B cell (primary cell): ENCODE measurements at regions not wholly inside any gene's neighbourhood (a gene's known extent, or its start where the extent isn't known, plus 50 kb on each side); places are given as distances from the start of the nearest gene placed in this dataset.

Source experiments
- ATAC-seq: fragments of 200-7000 bp; cut with Tn5 transposase; one replicate; pipeline ENCODE4 v1.10.0; 2021; ENCODE audit warnings: low read depth, mild to moderate bottlenecking, moderate number of reproducible peaks, moderate library complexity
- CTCF ChIA-PET: fragments of 350-600 bp; sonication (Branson Sonifier 250); formaldehyde crosslinking; loops from one replicate; lab custom pipeline; 2021; ENCODE audit warnings: antibody characterized with exemption, inconsistent platforms; lab: Charles Lee
- POLR2A ChIA-PET: fragments of 350-600 bp; sonication (Branson Sonifier 250); formaldehyde crosslinking; loops from one replicate; lab custom pipeline; 2021; ENCODE audit warnings: antibody characterized with exemption; lab: Charles Lee
- DNase-seq: peaks from one replicate; pipeline ENCODE4 v3.0.0; 2013
- H2AFZ ChIP-seq: 2 replicates; pipeline ENCODE4 v1.6.1; 2012; ENCODE audit warnings: mild to moderate bottlenecking, low read depth, low read length; ENCODE audit not compliant: insufficient read depth, poor library complexity, severe bottlenecking
- H3K27ac ChIP-seq, 2 donors: 1 replicate in 1 of 2; 2 replicates in 1 of 2; pipeline ENCODE4 v1.5.1; 2012 to 2013; ENCODE audit warnings: low read length in 2 of 2, mild to moderate bottlenecking in 2 of 2, moderate library complexity in 1 of 2
- H3K27me3 ChIP-seq, 4 experiments: fragments of 200-600 bp in 1 of 4; sonication (generic) in 1 of 4; replicated peaks in 1 of 4; 1 replicate in 2 of 4; 2 replicates in 2 of 4; pipeline versions ENCODE4 v1.6.1 to v1.7.0; 2013 to 2016; ENCODE audit warnings: low read length in 3 of 4, mild to moderate bottlenecking in 2 of 4, mixed read lengths in 1 of 4, moderate library complexity in 1 of 4; ENCODE audit not compliant: insufficient read depth in 4 of 4, control insufficient read depth in 3 of 4; ENCODE audit errors: control extremely low read depth in 1 of 4
- H3K36me3 ChIP-seq, 2 experiments: replicated peaks in 1 of 2; 1 replicate in 1 of 2; 2 replicates in 1 of 2; pipeline versions ENCODE4 v1.6.1 to v1.7.1; 2013; ENCODE audit warnings: low read length in 1 of 2; ENCODE audit not compliant: insufficient read depth in 2 of 2, control insufficient read depth in 1 of 2; ENCODE audit errors: control extremely low read depth in 1 of 2, extremely low read depth in 1 of 2
- H3K4me1 ChIP-seq, 2 donors: fragments of 200-600 bp in 1 of 2; sonication (generic) in 1 of 2; 1 replicate in 1 of 2; 2 replicates in 1 of 2; pipeline versions ENCODE4 v1.5.1 to v1.6.1; 2013 to 2017; ENCODE audit warnings: low read length in 2 of 2; ENCODE audit not compliant: control insufficient read depth in 2 of 2, insufficient read depth in 2 of 2
- H3K4me2 ChIP-seq: replicated peaks from 2 replicates; pipeline ENCODE3; 2012; ENCODE audit warnings: mild to moderate bottlenecking, low read depth, low read length; ENCODE audit not compliant: poor library complexity, severe bottlenecking
- H3K4me3 ChIP-seq, 5 experiments: fragments of 200-600 bp in 1 of 5; sonication (generic) in 1 of 5; 1 replicate in 3 of 5; 2 replicates in 2 of 5; pipeline versions ENCODE4 v1.5.1 to v1.7.0; 2011 to 2016; ENCODE audit warnings: low read length in 4 of 5, mild to moderate bottlenecking in 4 of 5, low read depth in 2 of 5, control low read depth in 1 of 5, moderate library complexity in 1 of 5; ENCODE audit not compliant: insufficient read depth in 1 of 5; ENCODE audit errors: control extremely low read depth in 1 of 5, extremely low read depth in 1 of 5
- H3K79me2 ChIP-seq: fragments of 200-600 bp; sonication (generic); one replicate; pipeline ENCODE4 v1.6.0; 2016; ENCODE audit warnings: low read length; ENCODE audit not compliant: control insufficient read depth, insufficient read depth
- H3K9ac ChIP-seq: fragments of 200-600 bp; sonication (generic); 2 replicates; pipeline ENCODE4 v1.6.1; 2017; ENCODE audit warnings: mild to moderate bottlenecking, low read length, moderate library complexity
- H3K9me3 ChIP-seq, 3 donors: one replicate each; pipeline versions ENCODE4 v1.6.1 to v1.7.1; 2013; ENCODE audit warnings: low read length in 2 of 3; ENCODE audit not compliant: control insufficient read depth in 2 of 3, insufficient read depth in 1 of 3; ENCODE audit errors: control extremely low read depth in 1 of 3
- H4K20me1 ChIP-seq: 2 replicates; pipeline ENCODE4 v1.6.0; 2012; ENCODE audit warnings: mild to moderate bottlenecking, low read length; ENCODE audit not compliant: insufficient read depth, control insufficient read depth, poor library complexity, severe bottlenecking
- H3K27ac Mint-ChIP-seq: one replicate; pipeline ENCODE4 v1.8.0; 2021; ENCODE audit warnings: mixed read lengths
- H3K27me3 Mint-ChIP-seq: one replicate; pipeline ENCODE4 v1.8.0; 2021; ENCODE audit warnings: mixed read lengths
- H3K4me1 Mint-ChIP-seq: one replicate; pipeline ENCODE4 v1.8.0; 2021; ENCODE audit warnings: mixed read lengths
- H3K4me3 Mint-ChIP-seq: one replicate; pipeline ENCODE4 v1.8.0; 2021; ENCODE audit warnings: mixed read lengths
- H3K9me3 Mint-ChIP-seq: one replicate; pipeline ENCODE4 v1.8.0; 2022; ENCODE audit warnings: mixed read lengths; ENCODE audit not compliant: insufficient read depth
- EZH2 ChIP-seq: IDR thresholded peaks from 2 replicates; pipeline ENCODE4 v1.6.1; 2012; ENCODE audit warnings: borderline replicate concordance, low read depth, mild to moderate bottlenecking, moderate library complexity, low read length; ENCODE audit not compliant: insufficient read depth, poor library complexity, severe bottlenecking
- WGBS: methylation state at CpG from one replicate; pipeline ENCODE4 v1.1.5; 2013; ENCODE audit warnings: missing lambda C conversion rate; ENCODE audit not compliant: insufficient coverage; 5-methylcytosine and 5-hydroxymethylcytosine counted together
- intact Hi-C: fragments of 100-400 bp; cut with micrococcal nuclease; formaldehyde crosslinking; loops from one replicate; pipeline ENCODE4 v1.10.0; 2022
- TF ChIP-seq, protein P1 (sequence below): fragments of 200-600 bp; IDR thresholded peaks from one replicate; pipeline ENCODE4 v1.8.0; 2022; ENCODE audit warnings: antibody characterized with exemption, mild to moderate bottlenecking

DNA sequence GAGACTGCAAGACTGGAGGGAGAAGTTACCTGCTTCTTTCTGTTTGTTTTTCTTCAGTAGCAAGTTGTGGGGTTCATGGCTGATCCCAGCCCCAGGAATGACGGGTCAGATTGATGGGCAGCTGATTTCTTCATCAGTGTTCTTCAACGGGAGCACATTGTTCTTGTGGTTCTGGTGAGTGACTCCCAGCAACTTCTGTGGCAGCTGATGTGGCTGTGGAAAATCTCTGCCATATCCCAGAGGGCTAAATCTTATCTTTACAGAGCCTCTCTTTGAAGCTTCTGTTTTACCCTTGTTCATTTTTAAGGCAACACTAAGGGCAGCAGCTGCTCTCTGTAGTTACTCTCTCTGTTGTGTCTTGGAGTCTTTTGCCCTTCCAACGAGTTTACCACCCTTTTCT, 710.3 kb downstream of the PRELID2 start:
- intact Hi-C loops = no loop called here
- CTCF ChIA-PET = no interaction called here
- Histone ChIP-seq H3K36me3 (no peaks in the 10 kb centered on the region), H3K79me2 (no peaks in the 10 kb centered on the region), H4K20me1 (no peaks in the 10 kb centered on the region), H3K27ac (no peak overlapping the region), H3K9ac (no peak overlapping the region), H3K4me3 (no peak overlapping the region), H3K27me3 (no peaks in the 10 kb centered on the region), H2AFZ (no peak overlapping the region), H3K9me3 (no peaks in the 10 kb centered on the region), H3K4me1 (no peaks in the 10 kb centered on the region), H3K4me2 (no peak overlapping the region)
- TF ChIP-seq, protein P1, sequence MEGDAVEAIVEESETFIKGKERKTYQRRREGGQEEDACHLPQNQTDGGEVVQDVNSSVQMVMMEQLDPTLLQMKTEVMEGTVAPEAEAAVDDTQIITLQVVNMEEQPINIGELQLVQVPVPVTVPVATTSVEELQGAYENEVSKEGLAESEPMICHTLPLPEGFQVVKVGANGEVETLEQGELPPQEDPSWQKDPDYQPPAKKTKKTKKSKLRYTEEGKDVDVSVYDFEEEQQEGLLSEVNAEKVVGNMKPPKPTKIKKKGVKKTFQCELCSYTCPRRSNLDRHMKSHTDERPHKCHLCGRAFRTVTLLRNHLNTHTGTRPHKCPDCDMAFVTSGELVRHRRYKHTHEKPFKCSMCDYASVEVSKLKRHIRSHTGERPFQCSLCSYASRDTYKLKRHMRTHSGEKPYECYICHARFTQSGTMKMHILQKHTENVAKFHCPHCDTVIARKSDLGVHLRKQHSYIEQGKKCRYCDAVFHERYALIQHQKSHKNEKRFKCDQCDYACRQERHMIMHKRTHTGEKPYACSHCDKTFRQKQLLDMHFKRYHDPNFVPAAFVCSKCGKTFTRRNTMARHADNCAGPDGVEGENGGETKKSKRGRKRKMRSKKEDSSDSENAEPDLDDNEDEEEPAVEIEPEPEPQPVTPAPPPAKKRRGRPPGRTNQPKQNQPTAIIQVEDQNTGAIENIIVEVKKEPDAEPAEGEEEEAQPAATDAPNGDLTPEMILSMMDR = no peak
- no peak for TF ChIP-seq EZH2
- Mint-ChIP-seq H3K27ac (no peak overlapping the region), H3K27me3 (peaks cover 3% of the 10 kb centered on the region), H3K4me1 (no peaks in the 10 kb centered on the region), H3K4me3 (no peak overlapping the region), H3K9me3 (peaks cover 2% of the 10 kb centered on the region)
- POLR2A ChIA-PET = no interaction called here
- ATAC-seq = no peak
- no peak for DNase-seq
- WGBS = 67% methylated on average over 1 of the region's 3 CpGs

DNA sequence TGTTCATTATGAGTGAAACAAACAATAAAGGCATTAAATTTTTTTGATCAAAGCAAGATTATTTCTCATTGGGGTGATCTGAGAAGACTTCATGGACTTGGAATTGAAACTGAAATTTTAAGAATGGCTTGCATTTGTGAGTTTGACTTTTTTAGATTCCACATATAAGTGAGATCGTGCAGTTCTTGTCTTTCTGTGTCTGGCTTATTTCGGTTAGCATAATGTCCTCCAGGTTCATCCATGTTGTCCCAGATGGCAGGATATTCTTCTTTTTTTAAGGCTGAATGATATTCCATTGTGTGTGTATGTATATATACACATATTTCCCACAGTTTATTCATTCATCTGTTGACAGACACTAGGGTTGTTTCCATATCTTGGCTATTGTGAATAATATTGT, 716.5 kb downstream of the PRELID2 start:
- Mint-ChIP-seq H3K4me1 (no peaks in the 10 kb centered on the region), H3K4me3 (no peak overlapping the region), H3K27me3 (no peaks in the 10 kb centered on the region), H3K9me3 (no peaks in the 10 kb centered on the region), H3K27ac (no peak overlapping the region)
- no peaks in the 10 kb centered on the region for H3K4me1 ChIP-seq
- H4K20me1 ChIP-seq = no peaks in the 10 kb centered on the region
- ATAC-seq (no peak), DNase-seq (no peak)
- H3K4me2 ChIP-seq = no peak overlapping the region
- ChIA-PET POLR2A (no interaction called here), CTCF (no interaction called here)
- no peak overlapping the region for H3K4me3 ChIP-seq
- H3K36me3 ChIP-seq = no peaks in the 10 kb centered on the region
- H2AFZ ChIP-seq = no peak overlapping the region
- WGBS = no CpG with 5 or more reads among the region's 2 CpGs
- no peaks in the 10 kb centered on the region for H3K27me3 ChIP-seq
- no peak overlapping the region for H3K9ac ChIP-seq
- H3K9me3 ChIP-seq = no peaks in the 10 kb centered on the region
- no peaks in the 10 kb centered on the region for H3K79me2 ChIP-seq
- intact Hi-C loops = no loop called here
- no peak overlapping the region for H3K27ac ChIP-seq
- TF ChIP-seq EZH2 = no peak
- TF ChIP-seq, protein P1 = no peak
